ENCODE measurements at regions not wholly inside any gene's neighbourhood (a gene's known extent, or its start where the extent isn't known, plus 50 kb on each side); places are given as distances from the start of the nearest gene placed in this dataset.
A peak's percentile ranks its signal among the peaks of the same experiment; 100 is the strongest.

DNA sequence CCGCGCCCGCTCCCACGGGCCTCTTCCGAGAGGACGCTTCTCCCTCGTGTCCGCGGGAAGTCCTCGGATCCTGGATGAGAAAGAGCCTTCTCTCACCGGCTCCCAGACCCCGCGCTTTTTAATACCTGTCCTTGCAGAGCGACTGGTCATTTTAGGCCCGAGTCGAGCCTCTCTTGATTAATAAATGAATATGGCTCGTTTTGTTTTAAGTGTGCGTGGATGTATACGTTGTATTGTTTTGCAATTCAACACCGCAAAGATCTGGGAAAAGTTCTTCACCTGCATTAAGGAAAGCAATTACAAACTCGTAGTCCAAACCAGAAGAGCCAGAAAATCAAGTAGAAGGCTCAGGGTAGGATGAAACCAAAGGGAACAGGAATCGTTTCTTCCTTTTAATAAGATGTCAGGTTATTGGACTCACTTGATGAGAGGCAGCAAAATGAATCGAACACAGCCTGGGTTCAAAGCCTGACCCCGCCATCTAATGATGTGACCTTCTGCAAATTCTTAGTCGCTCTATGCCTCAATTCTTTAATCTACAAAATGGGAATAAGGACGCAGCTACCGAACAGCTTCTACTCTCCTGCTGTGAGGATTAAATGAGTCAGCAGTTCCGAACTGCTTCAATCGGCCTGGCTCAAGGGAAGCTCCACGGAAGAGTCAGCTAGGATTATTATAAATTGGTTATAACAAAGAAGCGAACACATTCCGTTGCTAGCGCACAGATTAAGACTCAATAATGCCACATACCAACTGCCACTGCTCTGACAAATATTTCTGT lies 277.8 kb upstream of the NEBL start:
- DNase-seq (ENCODE audit: low read depth in 2 of 3, low spot score in 2 of 3) = no peak

DNA sequence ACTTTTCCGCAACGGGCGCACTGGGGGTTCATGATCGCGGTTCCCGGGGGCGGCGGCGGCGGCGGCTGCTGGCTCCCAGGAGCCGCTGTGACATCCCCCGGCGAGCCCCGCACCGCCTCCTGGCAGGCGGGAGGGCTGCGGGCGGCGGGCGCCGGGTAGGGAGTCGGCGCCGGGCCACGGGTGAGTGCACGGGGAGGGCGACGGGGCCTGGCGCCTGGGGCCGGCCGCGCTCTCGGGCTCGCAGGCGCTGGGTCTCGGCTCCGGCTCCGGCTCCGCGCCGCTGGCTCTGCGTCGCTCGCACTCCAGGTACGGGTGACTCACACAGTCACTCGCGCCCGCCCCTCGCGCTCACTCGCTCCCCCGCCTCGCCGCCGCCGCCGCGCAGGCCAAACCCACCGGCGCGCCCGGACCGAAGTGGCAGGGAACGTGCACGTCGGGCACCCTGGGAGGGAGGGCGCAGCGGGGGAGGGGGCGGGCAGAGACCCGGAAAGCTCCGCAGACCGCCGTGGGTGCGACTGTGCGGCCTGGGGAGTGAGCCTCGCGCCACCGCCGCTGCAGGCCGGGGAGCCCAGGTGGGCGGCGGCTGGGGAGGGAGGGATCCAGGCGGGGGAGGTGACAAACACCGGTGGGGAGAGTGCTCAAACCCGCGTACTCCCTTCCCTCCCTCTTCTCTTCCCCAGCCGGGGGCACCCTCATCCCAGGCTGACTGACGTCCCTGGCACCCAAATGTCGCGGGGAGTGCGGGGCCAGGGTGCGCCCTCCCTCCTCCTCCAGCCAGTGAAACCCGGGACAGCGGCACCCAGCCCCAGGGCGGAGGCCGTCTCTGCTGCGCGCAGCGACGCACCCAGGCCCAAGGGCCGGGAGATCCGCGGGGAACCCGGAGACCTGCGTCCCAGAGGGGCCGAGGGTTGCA lies 276.9 kb upstream of the NEBL start:
- peak in 1 of 3 experiments; percentile 27 for DNase-seq (ENCODE audit: low read depth in 2 of 3, low spot score in 2 of 3)

- DNase-seq (ENCODE audit: low read depth in 2 of 3, low spot score in 2 of 3) = no peak
These were observed 276.1 kb upstream of the NEBL start for GRCh38 chr10:21172930-21173801.

- DNase-seq (ENCODE audit: low read depth in 2 of 3, low spot score in 2 of 3) = no peak
These were observed 275.4 kb upstream of the NEBL start for GRCh38 chr10:21172542-21172929.

GRCh38 chr10:21171936-21172541 lies 274.9 kb upstream of the NEBL start:
- no peak for DNase-seq (ENCODE audit: low read depth in 2 of 3, low spot score in 2 of 3)

- no peak for DNase-seq (ENCODE audit: low read depth in 2 of 3, low spot score in 2 of 3)
These were observed 274.3 kb upstream of the NEBL start for GRCh38 chr10:21171197-21171935.

DNA sequence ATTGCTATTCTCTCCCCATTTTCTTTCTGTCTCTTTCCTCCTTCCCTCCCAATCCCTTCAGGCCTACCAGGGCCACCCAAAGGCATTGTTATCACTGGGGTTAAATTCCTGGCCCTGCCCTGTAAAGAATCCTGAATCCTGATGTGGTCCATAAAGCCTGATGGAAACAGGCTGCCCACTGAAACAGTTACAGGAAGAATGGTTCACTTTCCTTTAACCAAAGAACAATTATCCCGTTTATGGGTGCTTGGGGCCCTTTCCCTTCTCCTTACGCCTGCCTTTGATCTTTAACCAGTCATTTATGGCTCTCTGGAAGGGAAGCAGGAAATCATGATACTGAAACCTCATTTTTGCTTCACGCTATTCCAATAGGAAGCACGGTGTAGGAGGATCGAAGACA lies 273.1 kb upstream of the NEBL start:
- no peak for DNase-seq (ENCODE audit: low read depth in 2 of 3, low spot score in 2 of 3)

DNA sequence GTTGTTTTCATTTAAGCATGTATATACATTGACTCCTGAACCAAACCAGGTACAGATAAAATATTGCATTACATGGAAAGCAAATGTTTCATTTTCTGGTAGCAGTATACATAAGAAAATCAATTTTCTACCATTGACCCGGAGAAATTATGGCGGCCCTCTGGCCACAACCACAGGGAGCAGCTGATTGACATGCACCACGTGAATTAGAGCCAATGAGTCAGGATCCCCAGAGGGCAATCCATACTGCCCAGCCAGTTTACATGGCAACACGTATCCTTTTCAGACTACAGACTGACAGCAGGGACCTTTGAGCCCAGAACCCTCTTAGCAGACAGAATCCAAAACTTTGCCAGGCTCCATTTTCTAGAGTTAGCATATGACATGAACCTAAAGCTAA lies 272.2 kb upstream of the NEBL start:
- no peak for DNase-seq (ENCODE audit: low read depth in 2 of 3, low spot score in 2 of 3)

DNA sequence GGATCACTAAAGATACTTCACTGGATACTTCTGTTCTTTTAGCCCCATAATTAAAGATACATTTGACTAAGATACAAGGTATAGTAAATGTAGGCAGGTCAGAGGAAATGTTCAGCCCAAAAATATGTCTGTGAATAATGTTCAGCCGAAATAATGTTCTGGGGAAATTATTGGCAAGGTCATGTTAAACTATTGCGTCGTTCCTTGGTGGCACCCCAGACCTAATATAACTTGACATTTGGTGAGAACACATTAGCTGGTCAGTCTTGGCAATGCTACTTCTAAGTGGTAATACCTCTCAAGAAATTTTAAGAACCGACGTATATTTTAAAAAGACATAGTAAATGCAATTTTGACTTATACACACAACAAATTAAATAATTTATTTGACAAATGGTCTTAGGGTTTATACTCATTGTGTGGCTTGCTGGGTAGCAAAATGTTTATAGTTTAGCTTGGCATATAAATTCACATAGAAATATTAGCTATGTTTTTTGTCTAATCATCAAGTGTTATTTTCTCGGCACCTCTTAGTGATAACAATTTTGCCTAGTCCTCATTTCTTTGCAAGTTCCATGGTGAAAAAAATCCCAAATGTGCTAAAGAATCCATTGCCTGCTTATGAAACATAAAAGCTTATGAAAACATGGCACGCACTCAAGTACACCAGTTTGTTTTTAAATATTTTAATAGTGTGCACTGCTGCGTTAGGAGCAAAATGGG lies 270.3 kb upstream of the NEBL start:
- no peak for DNase-seq (ENCODE audit: low read depth in 2 of 3, low spot score in 2 of 3)

DNA sequence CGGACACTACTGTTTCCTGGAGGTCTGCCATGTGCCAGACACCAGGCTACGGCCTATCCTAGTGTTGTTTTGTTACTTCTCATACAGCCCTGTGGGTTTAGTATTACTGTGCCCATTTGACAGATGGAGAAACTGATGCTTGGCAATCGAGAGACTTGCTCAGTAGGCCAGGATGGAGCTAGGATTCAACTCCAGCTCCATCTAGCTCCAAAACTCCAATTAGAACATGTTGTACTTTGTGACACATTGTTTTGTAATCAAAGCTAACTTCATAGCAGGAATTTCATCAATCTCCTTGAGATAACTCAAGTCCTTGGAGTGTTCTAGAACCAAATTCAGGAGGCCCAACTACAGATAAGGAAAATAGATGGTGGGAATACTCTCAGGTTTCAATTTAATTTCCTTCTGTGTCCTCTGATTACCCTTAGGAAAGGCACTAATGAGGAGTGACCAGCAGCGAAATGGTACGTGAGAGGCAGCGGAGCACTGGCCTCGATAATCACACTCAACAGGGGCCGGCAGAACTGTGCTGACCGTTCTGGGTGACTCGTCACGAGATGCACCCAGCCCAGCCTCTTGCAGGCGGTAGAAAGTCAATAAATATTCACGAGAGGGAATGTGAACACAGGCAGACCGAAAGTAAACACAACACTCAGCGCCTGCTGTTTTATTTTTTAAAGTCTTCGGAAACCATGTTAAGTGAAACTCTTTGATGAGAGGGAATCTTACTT lies 269.6 kb upstream of the NEBL start:
- no peak for DNase-seq (ENCODE audit: low read depth in 2 of 3, low spot score in 2 of 3)

DNA sequence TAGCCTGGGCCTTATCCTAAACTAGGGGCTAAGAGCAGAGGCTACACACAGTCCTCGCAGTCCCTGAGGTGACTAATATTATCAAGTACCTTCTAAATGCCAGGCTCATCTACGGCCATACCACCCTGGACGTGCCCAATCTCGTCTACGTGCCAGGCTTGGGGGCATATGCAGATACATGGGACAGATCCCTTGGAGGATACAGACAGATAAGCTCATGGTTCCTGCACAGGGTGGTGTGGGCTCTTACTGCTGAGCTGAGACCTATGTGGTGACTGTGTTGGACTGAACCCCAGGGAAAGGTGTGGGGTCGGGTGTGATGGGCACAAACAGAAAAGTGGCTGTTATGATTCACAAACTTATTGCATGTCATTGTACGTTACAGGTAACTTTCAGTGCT lies 268.4 kb upstream of the NEBL start:
- no peak for DNase-seq (ENCODE audit: low read depth in 2 of 3, low spot score in 2 of 3)

DNA sequence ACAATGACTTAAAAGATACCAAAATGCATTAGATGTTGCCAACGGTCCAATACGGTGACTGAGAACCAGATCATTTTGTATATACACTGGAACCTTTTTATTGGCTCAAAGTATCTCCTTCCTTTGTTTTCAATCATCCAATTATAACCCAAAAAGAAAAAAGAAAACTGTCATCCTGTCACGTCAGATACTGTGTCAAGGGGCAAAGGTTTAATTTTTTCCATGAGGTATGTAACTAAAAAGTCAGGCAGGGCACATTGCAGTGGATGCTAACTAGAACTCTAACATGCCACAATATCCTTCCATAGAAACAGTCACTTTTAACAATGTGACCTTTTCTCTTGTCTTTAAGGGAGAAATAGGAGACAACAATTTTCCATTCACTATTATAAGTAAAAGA lies 267.6 kb upstream of the NEBL start:
- DNase-seq (ENCODE audit: low read depth in 2 of 3, low spot score in 2 of 3) = no peak

- no peak for DNase-seq (ENCODE audit: low read depth in 2 of 3, low spot score in 2 of 3)
These were observed 265.8 kb upstream of the NEBL start for GRCh38 chr10:21162948-21163347.

DNA sequence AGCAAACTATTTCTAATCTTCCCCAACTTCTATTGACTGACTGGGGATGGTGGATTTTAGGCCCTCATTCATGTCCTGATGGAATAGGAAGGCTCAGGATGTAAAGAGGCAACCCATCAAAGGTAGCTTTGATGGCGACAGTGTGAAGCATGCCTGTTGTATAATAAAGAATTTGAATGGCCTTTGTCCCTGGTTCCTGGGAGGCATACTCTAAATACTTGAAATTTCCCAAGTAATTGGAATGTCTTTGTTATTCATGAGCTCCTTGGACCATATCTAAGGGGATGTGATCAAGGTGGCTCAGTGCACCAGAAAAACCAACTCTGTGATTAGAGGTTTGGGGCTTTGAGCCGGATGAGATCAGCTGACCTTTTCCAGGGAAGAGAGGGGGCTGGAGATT lies 264.5 kb upstream of the NEBL start:
- DNase-seq (ENCODE audit: low read depth in 2 of 3, low spot score in 2 of 3) = no peak

DNA sequence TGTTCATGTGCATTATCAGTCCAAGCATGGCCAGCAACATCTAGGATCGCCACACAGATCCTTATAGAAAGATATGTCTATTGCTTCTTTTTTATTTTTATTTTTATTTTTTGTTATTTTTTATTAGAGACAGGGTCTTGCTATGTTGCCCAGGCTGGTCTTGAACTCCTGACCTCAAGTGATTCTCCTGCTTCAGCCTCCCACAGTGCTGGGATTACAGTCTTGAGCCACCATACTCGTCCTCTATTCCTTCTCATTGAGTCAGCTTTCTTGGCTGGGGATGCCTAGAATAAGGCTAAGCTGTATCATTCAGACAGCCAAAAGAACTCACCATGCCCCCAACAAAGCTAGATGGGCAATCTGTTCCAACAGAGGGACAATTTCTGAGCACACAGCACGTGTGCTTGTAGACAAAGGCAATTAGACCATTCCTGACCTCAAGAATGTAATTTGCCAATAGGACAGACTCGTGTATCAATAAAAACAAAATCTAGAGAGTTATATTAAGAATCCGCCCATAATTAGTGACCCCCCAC lies 264.0 kb upstream of the NEBL start:
- DNase-seq (ENCODE audit: low read depth in 2 of 3, low spot score in 2 of 3) = no peak

DNA sequence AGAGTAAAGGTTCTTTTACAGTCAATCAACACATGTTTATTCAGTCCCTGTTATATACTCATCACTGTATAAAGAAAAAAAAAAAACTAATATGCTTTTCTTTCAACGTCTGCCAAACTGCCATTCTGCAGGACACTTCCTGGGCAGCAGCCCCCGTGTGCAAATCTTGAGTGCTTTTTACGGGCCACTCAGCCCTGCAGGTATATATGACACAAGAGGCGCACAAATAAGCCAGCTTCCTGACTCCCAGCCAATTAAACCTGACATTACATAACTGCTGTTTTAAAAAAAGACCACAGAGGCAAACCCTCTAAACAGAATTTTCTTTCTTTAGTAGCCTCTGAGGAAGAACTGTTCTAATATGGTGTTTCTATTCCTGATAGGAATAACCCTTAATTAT lies 263.0 kb upstream of the NEBL start:
- no peak for DNase-seq (ENCODE audit: low read depth in 2 of 3, low spot score in 2 of 3)

GRCh38 chr10:21159669-21160068 lies 262.6 kb upstream of the NEBL start:
- DNase-seq (ENCODE audit: low read depth in 2 of 3, low spot score in 2 of 3) = no peak

DNA sequence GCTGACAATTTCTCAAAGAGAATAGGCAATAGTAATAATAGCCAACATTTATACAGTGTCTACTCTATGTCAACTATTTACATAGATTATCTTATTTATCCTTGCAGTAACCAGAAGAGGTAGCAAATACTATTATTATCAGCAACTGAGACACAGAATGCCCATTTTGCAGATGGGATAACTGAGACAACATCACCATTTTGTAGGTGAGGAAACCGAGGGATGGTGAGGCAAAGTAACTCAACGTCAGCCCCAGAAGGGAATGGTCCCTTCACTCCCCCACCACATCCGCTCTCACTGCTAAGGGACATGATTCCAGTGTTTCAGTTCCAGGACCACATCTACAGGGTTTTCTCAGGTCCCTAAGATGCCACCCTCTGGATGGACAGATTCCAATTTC lies 261.2 kb upstream of the NEBL start:
- DNase-seq (ENCODE audit: low read depth in 2 of 3, low spot score in 2 of 3) = no peak

GRCh38 chr10:21157664-21158063 lies 260.6 kb upstream of the NEBL start:
- no peak for DNase-seq (ENCODE audit: low read depth in 2 of 3, low spot score in 2 of 3)
